MG63 (cell line): ENCODE measurements at regions not wholly inside any gene's neighbourhood (a gene's known extent, or its start where the extent isn't known, plus 50 kb on each side); places are given as distances from the start of the nearest gene placed in this dataset.

Experiments used
- DNase-seq: peaks from one replicate; pipeline ENCODE4 v3.0.0-alpha.2; 2020
- H3K27me3 ChIP-seq: fragments of 250-450 bp; sonication (Bioruptor Pico); 2 replicates; pipeline ENCODE4 v1.5.1; 2020; ENCODE audit warnings: mild to moderate bottlenecking, moderate library complexity
- H3K36me3 ChIP-seq: fragments of 250-450 bp; sonication (Bioruptor Pico); 2 replicates; pipeline ENCODE4 v1.5.1; 2020; ENCODE audit warnings: mild to moderate bottlenecking, moderate library complexity
- H3K4me3 ChIP-seq: fragments of 250-450 bp; sonication (Bioruptor Pico); 2 replicates; pipeline ENCODE4 v1.5.1; 2020; ENCODE audit warnings: mild to moderate bottlenecking, moderate library complexity
- H3K9me3 ChIP-seq: fragments of 250-450 bp; sonication (Bioruptor Pico); 2 replicates; pipeline ENCODE4 v1.5.1; 2020; ENCODE audit warnings: mild to moderate bottlenecking, moderate library complexity

DNA sequence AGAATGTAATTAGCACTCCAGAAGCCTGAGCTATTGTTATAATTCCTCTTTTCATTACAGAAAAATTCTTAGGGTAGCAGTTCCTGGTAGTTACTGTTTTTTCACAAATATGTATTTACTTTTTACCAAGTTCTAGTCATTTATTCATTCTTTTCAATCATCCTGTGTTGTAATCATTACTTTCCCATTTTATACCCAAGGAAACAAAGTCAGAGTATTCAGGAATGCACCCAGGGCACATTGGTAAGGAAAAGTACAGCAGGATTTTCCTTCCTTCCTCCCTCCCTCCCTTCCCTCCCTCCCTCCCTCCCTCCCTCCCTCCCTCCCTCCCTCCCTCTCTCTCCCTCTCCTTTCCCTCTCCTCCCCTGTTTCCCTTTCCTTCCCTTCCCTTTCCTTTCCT, 115.9 kb upstream of the RBFOX1 start:
- no peak for DNase-seq
- H3K9me3 ChIP-seq, result no peaks in the 10 kb centered on the region
- H3K36me3 ChIP-seq, result no peaks in the 10 kb centered on the region
- no peaks in the 10 kb centered on the region for H3K27me3 ChIP-seq
- no peak overlapping the region for H3K4me3 ChIP-seq

DNA sequence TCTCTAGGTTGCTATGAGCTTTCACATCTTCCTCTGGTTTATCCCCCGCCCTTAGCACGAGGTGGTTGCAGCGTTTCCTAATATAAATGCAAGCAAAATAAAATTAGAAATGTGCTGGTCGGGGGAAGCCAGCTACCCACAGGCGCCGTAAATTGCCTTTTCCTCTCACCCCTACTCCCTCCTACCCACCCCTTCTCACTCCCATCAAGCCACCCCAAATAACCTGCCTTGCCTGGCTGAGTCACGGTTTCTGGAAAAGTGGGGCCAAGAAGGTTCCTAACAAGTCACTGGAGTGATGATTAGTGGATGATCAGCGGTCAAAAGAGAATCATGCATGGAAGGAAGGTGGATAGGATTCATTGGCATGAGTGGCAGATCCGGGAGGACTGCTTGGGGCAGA, 120.9 kb upstream of the RBFOX1 start:
- H3K27me3 ChIP-seq, result no peaks in the 10 kb centered on the region
- no peaks in the 10 kb centered on the region for H3K36me3 ChIP-seq
- no peaks in the 10 kb centered on the region for H3K9me3 ChIP-seq
- H3K4me3 ChIP-seq, result no peak overlapping the region
- no peak for DNase-seq

DNA sequence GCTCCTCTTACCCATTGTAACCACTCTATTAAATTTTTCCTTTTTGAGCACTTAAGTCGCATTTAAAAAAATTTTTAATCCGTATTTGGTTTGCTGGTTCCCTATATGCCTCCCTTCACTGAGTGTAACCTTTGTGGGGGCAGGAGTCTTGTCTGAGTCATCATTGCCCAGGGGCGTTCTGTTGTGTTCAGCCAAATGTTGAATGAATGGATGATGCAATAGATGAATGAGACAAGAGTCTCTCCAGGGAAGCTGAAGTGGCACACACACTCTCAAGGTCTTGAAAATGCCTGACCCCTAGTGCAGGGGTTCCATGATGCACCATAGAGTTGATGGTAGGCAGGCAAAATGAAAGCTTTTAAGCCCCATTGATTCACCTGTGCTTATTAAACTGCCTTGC, 123.0 kb upstream of the RBFOX1 start:
- no peaks in the 10 kb centered on the region for H3K36me3 ChIP-seq
- H3K27me3 ChIP-seq, result no peaks in the 10 kb centered on the region
- no peak for DNase-seq
- H3K9me3 ChIP-seq, result no peaks in the 10 kb centered on the region
- no peak overlapping the region for H3K4me3 ChIP-seq

DNA sequence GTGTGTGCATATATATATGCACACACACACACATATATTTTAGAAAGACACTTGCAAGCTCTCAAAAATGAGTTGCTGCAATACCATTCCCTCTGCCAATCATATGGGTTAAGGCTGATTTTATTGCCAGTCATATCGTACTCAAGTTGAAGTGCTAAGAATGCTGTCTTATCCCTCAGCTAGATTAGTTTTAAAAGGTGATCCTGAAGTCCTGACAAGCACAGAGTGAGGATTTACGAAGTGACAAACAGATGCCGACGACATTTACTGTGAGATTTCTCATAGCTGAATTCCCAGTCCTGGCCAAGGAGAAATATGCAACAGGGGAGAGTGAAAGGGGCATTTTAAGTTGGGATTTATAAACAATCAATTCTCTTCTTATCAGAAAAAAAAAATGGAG, 126.2 kb upstream of the RBFOX1 start:
- H3K4me3 ChIP-seq, result no peak overlapping the region
- no peak for DNase-seq
- H3K9me3 ChIP-seq, result no peaks in the 10 kb centered on the region
- no peaks in the 10 kb centered on the region for H3K27me3 ChIP-seq
- H3K36me3 ChIP-seq, result no peaks in the 10 kb centered on the region

DNA sequence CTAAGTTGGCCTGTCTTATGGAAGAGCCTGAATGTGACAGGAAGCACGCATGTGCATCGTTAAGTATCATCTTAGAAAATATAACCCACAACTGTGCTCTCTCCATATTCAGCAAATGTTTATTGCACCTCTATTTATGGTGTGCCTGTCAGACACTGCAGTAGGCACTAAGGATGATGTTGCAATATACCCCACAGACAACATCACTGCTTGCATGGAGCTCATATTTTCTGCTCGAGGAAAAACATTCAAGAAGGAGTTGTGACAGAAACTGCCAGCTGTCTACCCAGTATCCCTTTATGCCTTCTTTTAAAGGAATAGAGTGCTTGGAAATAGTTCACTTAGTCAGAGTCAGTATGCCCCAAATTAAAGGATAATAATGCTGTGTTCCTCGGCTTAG, 132.3 kb upstream of the RBFOX1 start:
- no peak for DNase-seq
- no peaks in the 10 kb centered on the region for H3K9me3 ChIP-seq
- no peaks in the 10 kb centered on the region for H3K27me3 ChIP-seq
- no peak overlapping the region for H3K4me3 ChIP-seq
- H3K36me3 ChIP-seq, result no peaks in the 10 kb centered on the region

DNA sequence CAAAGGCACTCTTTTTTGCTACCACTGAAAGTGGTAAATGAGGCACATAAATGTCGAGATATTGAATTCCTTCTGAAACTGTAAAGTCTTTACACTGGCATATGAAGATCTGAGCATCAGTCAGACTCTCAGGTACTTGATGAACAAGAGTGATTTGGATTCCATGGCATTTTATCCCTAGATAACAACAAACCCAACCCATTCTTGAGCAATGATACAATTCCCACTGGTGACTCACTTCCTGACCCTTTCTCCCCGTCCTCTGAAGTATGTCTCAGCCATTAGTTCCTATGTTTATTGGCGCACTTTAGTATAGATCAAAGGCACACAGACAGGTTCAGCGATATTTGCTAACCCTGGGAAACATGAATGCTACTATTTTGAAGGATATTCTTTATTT, 147.0 kb upstream of the RBFOX1 start:
- Histone ChIP-seq H3K4me3 (no peak overlapping the region), H3K36me3 (no peaks in the 10 kb centered on the region), H3K9me3 (no peaks in the 10 kb centered on the region), H3K27me3 (no peaks in the 10 kb centered on the region)
- no peak for DNase-seq

DNA sequence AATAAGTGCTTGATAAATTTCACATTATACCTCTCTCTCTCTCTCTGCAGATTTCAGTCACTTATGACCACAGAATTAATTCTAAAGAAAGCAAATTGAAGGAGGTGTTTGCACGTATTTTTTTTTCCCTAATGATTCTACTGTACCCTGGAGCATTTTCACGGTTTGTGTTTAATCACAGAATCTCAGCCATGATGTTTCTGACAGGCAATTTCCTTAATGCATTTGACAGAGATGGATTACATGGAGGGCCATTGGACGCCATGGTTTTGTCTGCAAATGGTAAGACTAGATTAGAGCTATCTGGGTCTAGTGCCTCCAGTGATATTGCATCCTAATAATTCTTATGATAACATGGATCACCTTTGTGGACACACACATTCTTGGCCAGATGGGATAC, 147.5 kb upstream of the RBFOX1 start:
- Histone ChIP-seq H3K27me3 (no peaks in the 10 kb centered on the region), H3K36me3 (no peaks in the 10 kb centered on the region), H3K9me3 (no peaks in the 10 kb centered on the region), H3K4me3 (no peak overlapping the region)
- no peak for DNase-seq

DNA sequence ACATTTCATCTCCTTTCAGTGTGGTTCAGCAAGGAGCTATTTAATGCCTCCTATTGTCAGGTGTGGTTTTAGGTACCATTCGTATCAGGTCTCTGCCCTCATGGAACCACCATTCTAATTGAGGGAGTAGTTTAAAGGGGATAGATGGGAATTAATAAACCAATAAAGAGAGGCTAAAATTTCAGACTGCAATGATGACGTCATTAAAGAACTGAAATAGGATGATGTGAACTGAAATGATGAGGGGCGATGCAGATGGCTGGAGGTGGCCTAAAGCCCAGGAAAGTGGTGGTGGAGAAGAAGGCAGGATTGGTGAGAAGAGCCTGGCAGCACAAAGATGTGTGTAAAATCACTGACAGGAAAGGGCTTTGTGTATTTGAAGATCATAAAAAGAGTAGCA, 148.9 kb upstream of the RBFOX1 start:
- Histone ChIP-seq H3K36me3 (no peaks in the 10 kb centered on the region), H3K9me3 (no peaks in the 10 kb centered on the region), H3K4me3 (no peak overlapping the region), H3K27me3 (no peaks in the 10 kb centered on the region)
- no peak for DNase-seq

DNA sequence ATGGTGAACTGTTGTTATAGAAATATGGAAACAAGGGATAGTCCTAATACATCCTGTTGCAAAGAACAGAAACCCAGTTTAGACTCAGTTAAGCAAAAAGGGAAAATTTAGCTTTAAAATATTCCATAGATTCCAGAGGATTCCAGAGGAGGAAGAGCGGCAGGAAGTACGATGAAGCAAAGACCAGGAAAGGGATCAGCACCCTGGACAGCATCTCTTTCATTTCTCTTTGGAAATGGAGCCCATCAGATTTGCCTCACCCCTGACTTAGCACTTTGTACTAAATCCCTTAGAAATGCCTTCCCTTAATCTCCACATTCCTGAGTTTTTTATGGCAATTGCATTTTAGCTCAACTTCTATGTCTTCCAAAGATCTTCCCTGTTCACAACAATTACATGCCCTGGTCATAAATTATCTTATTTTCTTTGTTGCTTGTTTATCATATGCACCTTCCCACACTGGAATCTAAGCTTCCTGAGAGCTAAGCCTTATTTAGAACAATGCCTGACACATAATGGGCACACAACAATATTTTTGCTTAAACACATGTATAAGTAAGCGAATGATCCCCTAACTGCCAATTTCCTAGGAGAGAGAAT, 150.0 kb upstream of the RBFOX1 start:
- Histone ChIP-seq H3K36me3 (no peaks in the 10 kb centered on the region), H3K9me3 (no peaks in the 10 kb centered on the region), H3K4me3 (no peak overlapping the region), H3K27me3 (no peaks in the 10 kb centered on the region)
- no peak for DNase-seq

DNA sequence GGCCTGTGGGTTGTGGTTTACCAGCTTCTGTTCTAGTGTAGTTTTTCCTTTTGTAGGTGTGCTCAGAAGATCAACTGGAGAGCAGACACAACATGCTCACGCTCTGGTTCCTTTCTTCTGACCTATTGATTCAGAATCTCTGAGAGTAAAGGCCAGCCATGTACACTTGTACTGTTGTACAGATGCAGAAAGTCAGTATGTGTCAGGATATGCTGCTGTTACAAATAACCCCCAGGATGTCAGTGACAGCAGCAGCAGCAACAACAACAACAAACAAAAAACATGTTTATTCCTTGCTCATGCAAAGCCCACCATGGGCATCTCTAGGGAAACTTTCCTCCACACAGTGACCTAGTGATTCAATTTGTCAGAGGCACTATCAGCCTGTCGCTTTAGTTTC, 154.8 kb upstream of the RBFOX1 start:
- Histone ChIP-seq H3K4me3 (no peak overlapping the region), H3K9me3 (no peaks in the 10 kb centered on the region), H3K36me3 (no peaks in the 10 kb centered on the region), H3K27me3 (no peaks in the 10 kb centered on the region)
- DNase-seq, result no peak

DNA sequence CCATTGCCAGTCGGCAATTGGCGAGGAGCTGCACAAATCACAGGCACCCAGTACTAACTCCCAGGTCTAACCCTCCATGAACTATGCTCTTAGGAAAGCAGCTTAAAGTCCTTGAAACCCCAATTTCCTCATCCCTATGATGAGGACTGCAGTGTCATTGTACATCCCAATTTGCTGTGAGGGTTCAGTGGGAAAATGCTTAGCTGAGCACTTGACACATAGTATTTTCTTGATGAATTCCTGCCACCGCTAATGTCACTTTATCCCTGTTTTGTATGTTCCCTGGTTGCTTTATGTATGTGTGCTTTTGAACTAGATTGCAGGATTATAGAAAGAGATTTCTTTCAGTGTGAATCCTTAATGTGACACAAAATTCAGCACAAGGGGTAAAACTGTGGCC, 161.5 kb upstream of the RBFOX1 start:
- Histone ChIP-seq H3K36me3 (no peaks in the 10 kb centered on the region), H3K4me3 (no peak overlapping the region), H3K9me3 (no peaks in the 10 kb centered on the region), H3K27me3 (no peaks in the 10 kb centered on the region)
- DNase-seq, result no peak

DNA sequence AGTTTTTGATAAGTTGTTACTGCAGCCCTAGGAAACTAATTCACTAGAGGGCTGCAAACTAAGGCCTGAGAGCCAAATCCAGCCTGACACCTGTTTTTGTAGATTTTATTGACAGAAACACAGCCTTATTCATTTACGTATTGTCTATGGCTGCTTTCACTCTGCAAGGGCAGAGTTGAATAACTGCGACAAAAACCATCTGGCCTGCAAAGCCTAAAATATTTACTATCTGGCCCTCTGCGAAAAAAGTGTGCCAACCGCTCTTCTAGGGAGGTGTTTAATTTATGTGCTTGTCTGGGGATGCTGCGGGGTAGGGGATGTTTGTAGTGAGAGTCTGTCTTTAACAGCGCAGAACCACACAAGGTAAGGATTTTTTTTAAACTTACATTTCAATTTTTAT, 165.0 kb upstream of the RBFOX1 start:
- DNase-seq, result no peak
- no peaks in the 10 kb centered on the region for H3K9me3 ChIP-seq
- no peaks in the 10 kb centered on the region; the same call in 1 of the 2 replicates for H3K27me3 ChIP-seq
- H3K36me3 ChIP-seq, result no peaks in the 10 kb centered on the region
- H3K4me3 ChIP-seq, result no peak overlapping the region

DNA sequence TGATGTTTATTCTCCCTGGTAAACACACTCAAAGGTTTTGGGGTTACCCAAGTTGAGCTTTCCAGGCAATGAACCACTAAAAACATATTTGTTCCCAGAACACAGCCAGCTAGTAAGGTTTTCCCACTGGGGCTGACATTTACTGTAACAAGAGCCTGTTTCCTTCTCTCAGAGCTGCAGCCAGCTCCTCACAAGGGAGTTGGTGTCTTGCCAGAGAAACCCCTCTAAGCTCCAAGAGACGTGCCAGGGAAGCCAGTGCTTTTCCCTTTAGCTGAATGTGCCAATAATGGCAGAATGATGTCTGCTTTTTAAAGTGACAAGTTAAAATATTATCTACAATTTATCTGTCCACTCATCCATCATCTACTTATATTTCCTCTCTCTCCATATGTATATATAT, 170.8 kb upstream of the RBFOX1 start:
- Histone ChIP-seq H3K27me3 (no peaks in the 10 kb centered on the region; the same call in 1 of the 2 replicates), H3K4me3 (no peak overlapping the region), H3K36me3 (no peaks in the 10 kb centered on the region), H3K9me3 (no peaks in the 10 kb centered on the region)
- DNase-seq, result no peak

DNA sequence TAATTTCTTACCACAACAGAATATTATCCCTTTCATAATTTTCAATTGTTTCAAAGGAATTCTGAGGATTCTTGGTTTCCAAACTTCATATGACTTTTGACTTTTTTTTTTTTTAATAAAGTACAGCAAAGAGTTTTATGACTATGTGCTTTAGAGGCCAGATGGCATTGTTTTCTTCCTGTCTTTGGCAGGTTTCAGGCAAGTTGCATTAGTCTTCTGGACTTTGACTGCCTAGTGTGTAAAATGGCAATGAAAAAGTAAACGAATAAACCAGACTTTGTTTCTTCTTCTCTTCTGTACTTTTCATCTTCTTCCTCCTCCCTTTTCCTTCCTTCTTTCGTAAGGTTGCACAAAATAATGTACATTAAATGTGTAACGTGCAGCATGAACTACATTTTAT, 172.6 kb upstream of the RBFOX1 start:
- Histone ChIP-seq H3K4me3 (no peak overlapping the region), H3K9me3 (no peaks in the 10 kb centered on the region), H3K27me3 (no peaks in the 10 kb centered on the region; the same call in 1 of the 2 replicates), H3K36me3 (no peaks in the 10 kb centered on the region)
- DNase-seq, result no peak

DNA sequence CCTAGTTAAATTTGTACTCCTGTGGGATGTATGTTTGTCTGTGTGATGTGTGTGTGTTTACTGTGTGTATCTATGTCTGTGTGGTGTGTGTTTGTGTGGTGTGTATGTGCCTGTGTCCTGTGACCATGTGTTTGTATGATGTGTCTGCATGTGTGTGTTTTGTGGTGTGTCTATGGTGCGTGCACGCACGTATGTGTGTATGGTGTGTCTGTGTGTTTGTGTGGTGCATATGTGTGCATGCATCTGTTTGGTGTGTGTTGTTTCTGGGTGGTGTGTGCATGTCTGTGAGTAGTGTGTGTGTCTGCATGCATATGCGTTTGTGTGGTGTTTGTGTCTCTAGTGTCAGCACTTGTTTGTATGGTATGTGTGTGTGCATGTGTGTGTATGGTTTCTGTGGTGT, 174.2 kb upstream of the RBFOX1 start:
- Histone ChIP-seq H3K4me3 (no peak overlapping the region), H3K9me3 (no peaks in the 10 kb centered on the region), H3K36me3 (no peaks in the 10 kb centered on the region), H3K27me3 (no peaks in the 10 kb centered on the region; the same call in 1 of the 2 replicates)
- DNase-seq, result no peak

DNA sequence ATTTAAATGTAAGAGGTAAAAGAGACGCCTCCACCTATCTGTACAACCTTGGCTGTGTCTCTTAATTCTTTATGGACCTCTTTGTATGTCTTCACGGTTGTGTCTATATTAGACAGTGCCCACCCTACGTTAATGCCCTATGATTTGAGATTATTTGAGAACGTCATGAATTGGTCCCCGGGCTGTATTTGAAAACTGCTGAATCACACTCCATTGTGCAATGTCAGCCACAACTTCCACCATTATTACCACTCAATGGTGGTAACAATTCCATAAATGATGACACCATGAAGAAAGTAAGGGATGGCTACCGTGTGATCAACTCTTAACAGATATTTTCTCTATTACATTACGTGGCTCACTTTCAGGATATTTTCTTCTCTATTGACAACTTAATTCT, 182.4 kb upstream of the RBFOX1 start:
- no peak for DNase-seq
- Histone ChIP-seq H3K4me3 (no peak overlapping the region), H3K27me3 (no peaks in the 10 kb centered on the region), H3K9me3 (no peaks in the 10 kb centered on the region), H3K36me3 (no peaks in the 10 kb centered on the region)

DNA sequence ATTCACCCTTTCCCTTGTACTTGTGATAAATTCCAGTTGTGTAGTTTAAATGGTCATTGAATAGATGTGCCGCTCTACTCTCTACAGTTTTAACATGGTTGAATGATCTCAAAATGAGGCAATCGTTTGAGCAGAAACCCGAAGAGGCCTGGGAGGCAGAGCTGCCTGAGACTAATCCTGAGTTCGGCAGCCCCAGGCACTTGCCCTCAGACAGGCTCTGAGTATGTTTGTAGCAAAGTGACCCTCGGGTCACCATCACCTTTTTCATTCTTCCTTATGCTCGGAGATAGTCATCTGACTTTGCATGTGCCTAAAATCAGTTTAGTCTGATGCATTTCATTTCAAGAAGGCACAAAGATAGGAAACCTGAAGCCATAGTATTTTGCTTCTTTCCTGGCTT, 184.0 kb upstream of the RBFOX1 start:
- no peaks in the 10 kb centered on the region for H3K36me3 ChIP-seq
- H3K4me3 ChIP-seq, result no peak overlapping the region
- no peak for DNase-seq
- no peaks in the 10 kb centered on the region for H3K27me3 ChIP-seq
- no peaks in the 10 kb centered on the region for H3K9me3 ChIP-seq

DNA sequence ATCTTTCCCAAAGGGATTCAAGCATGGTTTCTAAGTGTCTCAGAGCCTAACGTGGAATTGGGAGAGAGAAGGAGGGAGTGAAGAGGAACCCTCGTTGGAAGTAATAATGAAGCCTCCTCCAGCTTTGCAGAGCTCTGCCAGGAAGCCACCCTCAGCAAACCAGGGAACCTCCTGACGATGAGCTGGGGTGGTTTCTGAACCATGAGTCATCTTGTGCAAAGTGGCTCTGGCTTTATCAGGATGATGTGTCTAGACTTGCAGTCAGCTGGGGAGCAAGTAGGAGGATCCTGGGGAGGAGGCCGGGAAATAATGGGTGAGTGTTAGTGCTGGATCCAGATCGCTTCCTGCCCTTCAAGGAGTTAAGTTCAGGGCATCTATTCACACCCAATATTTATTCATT, 191.7 kb upstream of the RBFOX1 start:
- H3K36me3 ChIP-seq, result no peaks in the 10 kb centered on the region
- H3K27me3 ChIP-seq, result no peaks in the 10 kb centered on the region
- DNase-seq, result no peak
- H3K4me3 ChIP-seq, result no peak overlapping the region
- H3K9me3 ChIP-seq, result no peaks in the 10 kb centered on the region
